Colonic mucosa (tissue), 4 donors: ENCODE measurements at regions not wholly inside any gene's neighbourhood (a gene's known extent, or its start where the extent isn't known, plus 50 kb on each side); places are given as distances from the start of the nearest gene placed in this dataset.

ENCODE experiments used
- DNase-seq: peaks from one replicate; pipeline ENCODE4 v3.0.0-alpha.2; 2020
- H3K27ac ChIP-seq: fragments of 200-600 bp; one replicate; pipeline ENCODE4 v1.8.0; 2021
- H3K27me3 ChIP-seq: fragments of 200-600 bp; one replicate; pipeline ENCODE4 v1.8.0; 2021
- H3K36me3 ChIP-seq: fragments of 200-600 bp; one replicate; pipeline ENCODE4 v1.8.0; 2021
- H3K4me1 ChIP-seq: fragments of 200-600 bp; one replicate; pipeline ENCODE4 v1.8.0; 2021; ENCODE audit warnings: mild to moderate bottlenecking
- H3K4me3 ChIP-seq: fragments of 200-600 bp; one replicate; pipeline ENCODE4 v1.8.0; 2021
- H3K9ac ChIP-seq, 2 donors: one replicate each; pipeline ENCODE4 v1.7.0; 2013; ENCODE audit warnings: control low read depth in 2 of 2, low read depth in 2 of 2, low read length in 2 of 2
- H3K9me3 ChIP-seq: fragments of 200-600 bp; one replicate; pipeline ENCODE4 v1.8.0; 2021
- CTCF ChIP-seq: fragments of 200-600 bp; IDR thresholded peaks from one replicate; pipeline ENCODE4 v1.8.0; 2022; ENCODE audit warnings: antibody characterized with exemption, mild to moderate bottlenecking
- intact Hi-C: fragments of 100-400 bp; cut with DNase I; formaldehyde crosslinking; loops from one replicate; pipeline ENCODE4 v1.14.1; 2022
- donor health status: healthy.
- donor health status: DM: no; HTN: no; CAD: no.
- donor health status: DM: no; HTN: no; CAD: no.

GRCh38 chr5:167773668-167774301 lies 517.7 kb upstream of the WWC1 start:
- H3K36me3 ChIP-seq, result no peaks in the 10 kb centered on the region
- no peaks in the 10 kb centered on the region for H3K4me1 ChIP-seq
- H3K9me3 ChIP-seq, result no peaks in the 10 kb centered on the region
- intact Hi-C loops, result no loop called here
- no peaks in the 10 kb centered on the region for H3K27me3 ChIP-seq
- no peak for TF ChIP-seq CTCF
- no peak overlapping the region for H3K27ac ChIP-seq
- H3K9ac ChIP-seq, result no peak overlapping the region
- no peak overlapping the region for H3K4me3 ChIP-seq
- no peak for DNase-seq

GRCh38 chr5:167777746-167778145 lies 513.7 kb upstream of the WWC1 start:
- Histone ChIP-seq H3K4me3 (no peak overlapping the region), H3K27me3 (no peaks in the 10 kb centered on the region), H3K9ac (no peak overlapping the region), H3K9me3 (no peaks in the 10 kb centered on the region), H3K27ac (no peak overlapping the region), H3K4me1 (no peaks in the 10 kb centered on the region), H3K36me3 (no peaks in the 10 kb centered on the region)
- no peak for TF ChIP-seq CTCF
- intact Hi-C loops, result no loop called here
- DNase-seq, result no peak

GRCh38 chr5:167778228-167778627 lies 513.2 kb upstream of the WWC1 start:
- TF ChIP-seq CTCF, result no peak

GRCh38 chr5:167779644-167780043 lies 511.8 kb upstream of the WWC1 start:
- DNase-seq, result no peak
- no peak for TF ChIP-seq CTCF
- no peak overlapping the region for H3K4me3 ChIP-seq
- intact Hi-C loops, result no loop called here
- H3K27ac ChIP-seq, result no peak overlapping the region
- H3K9me3 ChIP-seq, result no peaks in the 10 kb centered on the region
- no peaks in the 10 kb centered on the region for H3K36me3 ChIP-seq
- H3K9ac ChIP-seq, result no peak overlapping the region
- H3K27me3 ChIP-seq, result no peaks in the 10 kb centered on the region
- H3K4me1 ChIP-seq, result no peaks in the 10 kb centered on the region

More at GRCh38 chr5:167778228-167778627, 513.2 kb upstream of the WWC1 start:
- Histone ChIP-seq H3K9ac (no peak overlapping the region), H3K27ac (no peak overlapping the region), H3K27me3 (no peaks in the 10 kb centered on the region), H3K4me1 (no peaks in the 10 kb centered on the region), H3K4me3 (no peak overlapping the region), H3K9me3 (no peaks in the 10 kb centered on the region), H3K36me3 (no peaks in the 10 kb centered on the region)
- no peak for DNase-seq
- intact Hi-C loops, result no loop called here

- intact Hi-C loops, result no loop called here
- no peaks in the 10 kb centered on the region for H3K9me3 ChIP-seq
- no peak overlapping the region for H3K9ac ChIP-seq
- H3K4me3 ChIP-seq, result no peak overlapping the region
- no peak for DNase-seq
- no peaks in the 10 kb centered on the region for H3K36me3 ChIP-seq
- H3K27me3 ChIP-seq, result no peaks in the 10 kb centered on the region
- no peak for TF ChIP-seq CTCF
- no peak overlapping the region for H3K27ac ChIP-seq
- no peaks in the 10 kb centered on the region for H3K4me1 ChIP-seq
Observed at GRCh38 chr5:167780177-167780576, 511.3 kb upstream of the WWC1 start.
